Stimulated activated CD8-positive, alpha-beta memory T cell treated with anti-CD3 and anti-CD28 coated beads, Interleukin-7, amount 100 ng/mL, for 48 hours (primary cell): ENCODE measurements at regions not wholly inside any gene's neighbourhood (a gene's known extent, or its start where the extent isn't known, plus 50 kb on each side); places are given as distances from the start of the nearest gene placed in this dataset.
"Not testable (repeated sequence)": the region's sequence is repeated elsewhere in the genome, so short reads cannot be mapped to it uniquely, and the experiment has no call there.

Experiments used
- DNase-seq, 2 donors: peaks; one replicate each; pipeline ENCODE4 v3.0.0-alpha.2; 2020; ENCODE audit warnings: low read depth in 1 of 2; ENCODE audit errors: extremely low read depth in 1 of 2

GRCh38 chr18:10114717-10115463 lies 201.1 kb downstream of the VAPA start:
- no peak for DNase-seq

DNA sequence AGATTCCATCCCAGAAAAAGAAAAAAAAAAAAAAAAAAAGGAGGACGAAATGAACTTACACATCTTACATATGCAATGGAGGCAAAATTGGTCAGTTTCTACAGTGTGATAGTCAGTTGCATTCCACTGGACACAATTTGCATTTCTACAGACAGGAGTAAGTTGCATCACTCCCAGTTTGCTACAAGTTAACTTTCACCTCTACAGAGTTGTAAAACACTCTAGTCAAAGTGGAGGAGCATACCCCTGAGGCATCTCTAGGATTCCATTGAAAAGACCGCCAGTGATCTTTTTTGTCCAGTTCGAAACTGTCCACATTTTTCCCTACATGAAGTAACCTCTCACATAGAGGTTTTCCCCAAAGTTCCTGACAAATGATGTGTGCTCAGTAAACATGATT lies 202.8 kb downstream of the VAPA start:
- DNase-seq = no peak

DNA sequence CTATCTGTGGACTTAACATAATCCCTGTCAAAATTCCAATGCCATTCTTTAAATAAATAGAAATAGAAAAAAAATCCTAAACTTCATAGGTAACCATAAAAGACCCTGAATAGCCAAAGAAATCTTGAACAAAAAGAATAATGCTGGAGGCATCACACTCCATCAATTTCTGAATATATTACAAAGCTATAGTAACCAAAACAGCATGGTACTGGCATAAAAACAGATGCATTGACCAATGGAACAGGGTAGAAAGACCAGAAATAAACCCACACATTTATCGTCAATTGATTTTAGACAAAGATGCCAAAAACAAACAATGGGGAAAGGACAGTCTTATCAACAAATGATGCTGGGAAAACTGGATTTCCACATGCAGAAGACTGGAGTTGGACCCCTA lies 205.7 kb downstream of the VAPA start:
- DNase-seq = no peak

DNA sequence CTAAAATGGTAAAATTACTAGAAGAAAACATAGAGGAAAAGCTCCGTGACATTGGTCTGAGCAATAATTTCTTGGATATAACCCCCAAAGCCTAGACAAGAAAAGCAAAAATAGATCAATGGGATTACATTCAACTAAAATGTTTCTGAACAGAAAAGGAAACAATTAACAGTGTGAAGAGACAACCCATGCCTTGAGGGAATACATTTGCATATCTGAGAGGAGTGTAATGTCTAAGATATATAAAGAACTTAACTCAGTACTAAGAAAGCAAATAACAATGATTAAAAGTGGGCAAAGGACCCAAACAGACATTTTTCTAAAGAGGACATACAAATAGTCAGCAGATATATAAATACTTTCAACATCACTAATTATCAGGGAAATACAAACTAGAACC lies 206.2 kb downstream of the VAPA start:
- no peak for DNase-seq

- no peak for DNase-seq
These were observed 206.8 kb downstream of the VAPA start for GRCh38 chr18:10120622-10121021.

DNA sequence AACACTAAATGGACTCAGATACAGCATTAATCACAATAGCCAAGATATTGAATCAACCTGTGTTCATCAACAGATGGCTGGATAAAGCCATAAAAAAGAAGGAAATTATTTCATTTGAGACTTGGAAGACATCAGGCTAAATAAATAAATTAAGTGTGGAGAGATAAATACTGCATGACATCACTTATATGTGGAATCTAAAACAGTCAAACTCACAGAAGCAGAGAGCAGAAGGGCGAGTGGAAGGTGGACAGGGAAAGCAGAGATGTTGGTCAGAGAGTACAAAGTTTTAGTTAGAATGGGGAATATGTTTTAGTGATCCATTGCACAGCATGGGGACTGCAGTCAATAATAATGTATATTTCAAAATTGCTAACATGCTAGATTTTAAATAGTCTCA lies 207.2 kb downstream of the VAPA start:
- no peak for DNase-seq

DNA sequence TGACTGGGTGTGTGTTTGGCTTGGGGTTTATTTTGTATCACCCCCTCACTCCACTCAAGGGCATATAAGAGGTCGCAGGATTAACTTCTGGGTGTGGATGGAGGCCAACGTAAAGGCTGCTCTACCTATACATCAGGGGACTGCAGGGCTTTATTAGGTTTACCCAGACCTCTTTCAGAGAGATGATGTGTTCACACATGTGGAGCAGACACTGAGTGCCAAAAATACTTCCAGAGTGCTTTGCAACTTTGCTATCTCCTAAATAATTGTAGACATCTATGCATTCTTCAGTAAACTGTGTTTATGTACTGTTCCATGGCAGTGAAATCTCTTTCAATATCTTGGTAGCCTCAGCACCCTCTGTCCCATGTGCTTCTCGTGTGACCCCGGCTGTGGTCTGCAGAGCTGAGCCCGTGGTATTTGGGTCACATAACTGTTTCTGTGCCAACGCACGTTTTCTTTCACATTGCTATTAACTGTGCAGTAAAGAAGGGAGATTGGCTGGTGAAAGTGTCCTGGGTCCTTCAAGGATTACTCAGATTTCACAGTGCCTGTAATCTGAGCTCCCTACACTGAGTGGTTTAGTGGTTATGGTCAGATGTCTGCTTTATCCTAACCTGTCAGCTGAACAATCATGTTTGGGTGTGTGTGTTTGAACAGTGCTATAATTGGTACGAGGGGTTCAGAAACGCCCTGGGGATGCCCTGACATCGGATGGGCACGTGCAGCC lies 208.1 kb downstream of the VAPA start:
- no peak for DNase-seq

DNA sequence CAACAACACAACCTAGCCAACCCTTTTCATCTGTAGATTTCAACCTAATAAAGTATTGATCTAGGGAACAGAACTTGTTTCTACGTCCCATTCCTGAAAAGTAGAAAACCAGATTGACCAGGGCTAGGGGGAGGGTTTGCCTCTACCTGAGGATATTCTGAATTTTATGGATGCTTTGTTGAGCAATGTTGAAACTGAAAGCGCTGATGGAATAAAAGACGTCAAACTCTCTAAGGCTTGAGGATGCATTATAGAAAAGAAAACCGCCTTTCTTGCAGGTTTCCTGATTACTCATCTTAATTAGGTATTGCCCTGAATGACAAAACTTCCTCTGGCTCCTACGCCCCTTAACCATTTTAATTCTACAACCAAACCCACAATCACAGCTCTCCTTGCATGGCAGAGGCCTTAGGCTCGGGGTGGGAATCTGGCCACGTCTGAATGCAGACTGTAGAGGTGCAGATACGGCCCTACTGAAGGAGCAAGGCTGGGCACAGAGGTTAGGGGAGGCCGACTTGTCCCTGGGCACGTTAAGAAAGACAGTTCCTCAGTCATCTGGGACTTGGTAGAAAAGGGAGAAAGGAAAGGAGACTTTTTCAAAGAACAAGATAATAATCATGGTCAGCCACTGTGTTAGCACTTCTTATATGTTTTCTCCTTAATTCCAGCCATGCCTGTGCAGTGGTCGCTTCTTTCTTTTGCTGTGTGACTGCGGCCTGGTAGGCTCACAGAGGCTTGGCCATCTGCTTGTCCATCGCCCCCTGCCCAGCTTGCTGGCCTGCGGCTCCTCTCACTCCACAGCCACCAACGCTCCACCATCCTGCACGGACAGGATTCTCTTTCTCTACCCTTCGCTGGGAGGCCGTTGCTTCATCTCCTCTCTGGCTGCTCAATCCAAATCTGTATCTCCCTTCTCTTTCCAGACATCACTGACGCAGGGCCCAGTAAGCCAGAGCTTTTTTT lies 209.5 kb downstream of the VAPA start:
- no peak for DNase-seq

- no peak for DNase-seq
These were observed 210.3 kb downstream of the VAPA start for GRCh38 chr18:10124071-10124470.

GRCh38 chr18:10124557-10124956 lies 210.7 kb downstream of the VAPA start:
- DNase-seq = no peak

GRCh38 chr18:10124967-10125366 lies 211.2 kb downstream of the VAPA start:
- DNase-seq = no peak

- no peak for DNase-seq
These were observed 213.9 kb downstream of the VAPA start for GRCh38 chr18:10127729-10128128.

DNA sequence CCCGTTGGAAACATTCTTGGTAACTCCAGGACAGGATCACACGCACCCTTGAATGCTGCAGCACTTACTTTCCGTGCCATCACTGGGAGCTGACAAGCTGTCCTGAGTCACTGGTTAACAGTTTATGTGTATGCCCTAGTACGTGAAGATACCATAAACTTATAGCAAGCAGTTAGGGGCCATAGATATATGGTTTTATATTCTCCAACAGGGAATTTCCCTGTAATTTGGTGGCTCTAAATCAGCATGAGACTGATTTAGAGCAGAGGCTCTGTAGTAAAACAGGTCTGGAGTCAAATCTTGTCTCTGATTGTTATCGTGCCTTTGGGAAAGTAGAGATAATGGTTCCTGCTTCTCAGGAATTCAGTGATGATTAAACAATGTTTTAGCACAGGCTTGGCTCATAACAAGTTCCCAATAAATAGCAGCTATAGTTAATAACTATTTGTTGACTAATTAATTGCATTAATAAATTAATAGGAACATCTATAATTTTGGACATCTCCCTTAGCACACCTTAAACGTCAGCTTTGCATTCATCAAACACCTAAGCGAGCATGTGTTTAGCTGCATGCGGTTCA lies 215.2 kb downstream of the VAPA start:
- DNase-seq = no peak

DNA sequence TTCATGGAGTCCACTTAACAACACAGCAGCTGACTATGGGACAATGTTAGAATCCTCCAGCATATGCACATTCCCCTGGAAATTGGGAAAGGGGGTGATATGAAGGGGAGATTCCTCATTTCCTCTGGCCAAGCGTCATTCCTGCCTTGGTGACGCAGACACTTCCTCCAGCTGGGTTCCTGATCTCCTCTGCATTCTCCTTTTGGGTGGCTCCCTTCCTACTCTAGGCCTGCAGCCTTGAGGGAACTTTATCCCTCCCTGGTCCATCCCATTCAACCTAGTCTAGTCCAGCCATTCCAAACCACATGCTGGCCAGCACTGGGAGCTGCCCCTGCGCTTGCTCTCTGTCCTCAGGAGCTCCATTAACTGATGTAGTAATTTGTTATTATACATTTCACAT lies 216.8 kb downstream of the VAPA start:
- DNase-seq = no peak

DNA sequence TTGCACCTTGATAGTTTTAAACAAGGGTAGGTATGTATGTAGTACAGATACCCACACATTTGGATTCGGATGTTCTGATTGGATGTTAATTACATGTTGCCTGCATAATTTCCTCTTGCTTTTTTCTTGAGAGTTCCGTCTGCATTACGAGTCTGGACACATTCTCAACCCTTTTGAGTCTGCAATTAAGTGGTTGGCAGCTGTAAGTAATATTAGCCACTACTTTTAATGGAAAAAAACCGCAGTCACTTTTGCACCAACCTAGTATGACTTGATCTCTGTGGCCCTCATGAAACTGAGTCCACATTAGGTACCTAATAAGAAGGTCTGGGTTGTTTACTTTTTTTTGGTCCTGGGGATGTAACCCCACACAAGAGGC lies 217.3 kb downstream of the VAPA start:
- DNase-seq = no peak

- DNase-seq = no peak
These were observed 217.9 kb downstream of the VAPA start for GRCh38 chr18:10131460-10132395.

GRCh38 chr18:10133516-10133915 lies 219.7 kb downstream of the VAPA start:
- DNase-seq = no peak

- DNase-seq = no peak
These were observed 220.4 kb downstream of the VAPA start for GRCh38 chr18:10134204-10134603.

GRCh38 chr18:10134749-10135148 lies 220.9 kb downstream of the VAPA start:
- not testable (repeated sequence) for DNase-seq
